Smooth muscle cell (in vitro differentiated cells): ENCODE measurements at regions not wholly inside any gene's neighbourhood (a gene's known extent, or its start where the extent isn't known, plus 50 kb on each side); places are given as distances from the start of the nearest gene placed in this dataset.

Source experiments
- DNase-seq: peaks from one replicate; lab custom pipeline; 2025; ENCODE audit not compliant: unreplicated experiment; lab: John Stamatoyannopoulos, UW
- H2AFZ ChIP-seq: fragments of 200-600 bp; sonication (generic); 2 replicates; pipeline ENCODE4 v1.6.0; 2016; ENCODE audit warnings: antibody characterized with exemption, low read depth, mild to moderate bottlenecking
- H3F3A ChIP-seq: fragments of 200-600 bp; sonication (generic); 2 replicates; pipeline ENCODE4 v1.6.0; 2017; ENCODE audit warnings: antibody characterized with exemption, low read depth
- H3K27ac ChIP-seq: fragments of 200-600 bp; sonication (generic); 2 replicates; pipeline ENCODE4 v1.5.1; 2016; ENCODE audit warnings: low read depth, mild to moderate bottlenecking
- H3K27me3 ChIP-seq: fragments of 200-600 bp; sonication (generic); 2 replicates; pipeline ENCODE4 v1.6.1; 2016; ENCODE audit warnings: low read depth, mild to moderate bottlenecking
- H3K36me3 ChIP-seq: fragments of 200-600 bp; sonication (generic); 2 replicates; pipeline ENCODE4 v1.5.1; 2016; ENCODE audit warnings: low read depth
- H3K4me1 ChIP-seq: fragments of 200-600 bp; sonication (generic); 2 replicates; pipeline ENCODE4 v1.5.1; 2016; ENCODE audit warnings: low read depth
- H3K4me2 ChIP-seq: fragments of 200-600 bp; sonication (generic); 2 replicates; pipeline ENCODE4 v1.6.0; 2016; ENCODE audit warnings: mild to moderate bottlenecking
- H3K4me3 ChIP-seq: fragments of 200-600 bp; sonication (generic); 2 replicates; pipeline ENCODE4 v1.5.1; 2016; ENCODE audit warnings: mild to moderate bottlenecking
- H3K79me2 ChIP-seq: fragments of 200-600 bp; sonication (generic); 2 replicates; pipeline ENCODE4 v1.6.0; 2016; ENCODE audit warnings: low read depth, mild to moderate bottlenecking
- H3K9ac ChIP-seq: fragments of 200-600 bp; sonication (generic); 2 replicates; pipeline ENCODE4 v1.6.0; 2016; ENCODE audit warnings: low read depth
- H3K9me3 ChIP-seq: fragments of 200-600 bp; sonication (generic); replicated peaks from 2 replicates; pipeline ENCODE4 v1.5.1; 2016; ENCODE audit warnings: low read depth
- H4K20me1 ChIP-seq: fragments of 200-600 bp; sonication (generic); 2 replicates; pipeline ENCODE4 v1.6.0; 2016; ENCODE audit warnings: low read depth
- WGBS: methylation state at CpG from one replicate; pipeline ENCODE4 v1.1.7; 2016; ENCODE audit warnings: low lambda C conversion rate; 5-methylcytosine and 5-hydroxymethylcytosine counted together
- TF ChIP-seq, protein P1 (sequence below): fragments of 200-600 bp; sonication (generic); IDR thresholded peaks from 2 replicates; pipeline ENCODE4 v1.5.1; 2017; ENCODE audit warnings: borderline replicate concordance, mild to moderate bottlenecking, antibody characterized with exemption; ENCODE audit not compliant: insufficient read depth, poor library complexity, severe bottlenecking

- no peak overlapping the region for H3K4me2 ChIP-seq
- no peak overlapping the region for H2AFZ ChIP-seq
- H3K27me3 ChIP-seq: no peaks in the 10 kb centered on the region
- no peak overlapping the region for H3K9ac ChIP-seq
- H3K27ac ChIP-seq: no peak overlapping the region
- peaks cover 5% of the 10 kb centered on the region for H3K9me3 ChIP-seq
- H3K4me1 ChIP-seq: no peaks in the 10 kb centered on the region
- no peak for DNase-seq
- no peak overlapping the region for H3K4me3 ChIP-seq
- H3F3A ChIP-seq: no peaks in the 10 kb centered on the region
- H3K79me2 ChIP-seq: no peaks in the 10 kb centered on the region
- H4K20me1 ChIP-seq: no peaks in the 10 kb centered on the region
- WGBS: 70% methylated on average over 5 of the region's 5 CpGs
- no peaks in the 10 kb centered on the region for H3K36me3 ChIP-seq
- TF ChIP-seq, protein P1, sequence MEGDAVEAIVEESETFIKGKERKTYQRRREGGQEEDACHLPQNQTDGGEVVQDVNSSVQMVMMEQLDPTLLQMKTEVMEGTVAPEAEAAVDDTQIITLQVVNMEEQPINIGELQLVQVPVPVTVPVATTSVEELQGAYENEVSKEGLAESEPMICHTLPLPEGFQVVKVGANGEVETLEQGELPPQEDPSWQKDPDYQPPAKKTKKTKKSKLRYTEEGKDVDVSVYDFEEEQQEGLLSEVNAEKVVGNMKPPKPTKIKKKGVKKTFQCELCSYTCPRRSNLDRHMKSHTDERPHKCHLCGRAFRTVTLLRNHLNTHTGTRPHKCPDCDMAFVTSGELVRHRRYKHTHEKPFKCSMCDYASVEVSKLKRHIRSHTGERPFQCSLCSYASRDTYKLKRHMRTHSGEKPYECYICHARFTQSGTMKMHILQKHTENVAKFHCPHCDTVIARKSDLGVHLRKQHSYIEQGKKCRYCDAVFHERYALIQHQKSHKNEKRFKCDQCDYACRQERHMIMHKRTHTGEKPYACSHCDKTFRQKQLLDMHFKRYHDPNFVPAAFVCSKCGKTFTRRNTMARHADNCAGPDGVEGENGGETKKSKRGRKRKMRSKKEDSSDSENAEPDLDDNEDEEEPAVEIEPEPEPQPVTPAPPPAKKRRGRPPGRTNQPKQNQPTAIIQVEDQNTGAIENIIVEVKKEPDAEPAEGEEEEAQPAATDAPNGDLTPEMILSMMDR: no peak
Measured at GRCh38 chr22:47340851-47341436, 578.5 kb downstream of the TBC1D22A start.

GRCh38 chr22:47337161-47337621, 574.7 kb downstream of the TBC1D22A start:
- H3F3A ChIP-seq: no peaks in the 10 kb centered on the region
- H4K20me1 ChIP-seq: no peaks in the 10 kb centered on the region
- no peaks in the 10 kb centered on the region for H3K36me3 ChIP-seq
- no peak for DNase-seq
- TF ChIP-seq, protein P1: no peak
- no peak overlapping the region for H3K27ac ChIP-seq
- H3K4me2 ChIP-seq: no peak overlapping the region
- 84% methylated on average over 8 of the region's 8 CpGs for WGBS
- H3K27me3 ChIP-seq: no peaks in the 10 kb centered on the region
- H3K9ac ChIP-seq: no peak overlapping the region
- peaks cover 5% of the 10 kb centered on the region for H3K9me3 ChIP-seq
- H2AFZ ChIP-seq: no peak overlapping the region
- H3K4me3 ChIP-seq: no peak overlapping the region
- H3K79me2 ChIP-seq: no peaks in the 10 kb centered on the region
- no peaks in the 10 kb centered on the region for H3K4me1 ChIP-seq

- Histone ChIP-seq H2AFZ (no peak overlapping the region), H3K4me1 (no peaks in the 10 kb centered on the region), H3K27me3 (no peaks in the 10 kb centered on the region), H3K9me3 (peaks cover 5% of the 10 kb centered on the region), H3K79me2 (no peaks in the 10 kb centered on the region), H4K20me1 (no peaks in the 10 kb centered on the region), H3K27ac (no peak overlapping the region), H3K36me3 (no peaks in the 10 kb centered on the region), H3K9ac (no peak overlapping the region), H3K4me2 (no peak overlapping the region), H3F3A (no peaks in the 10 kb centered on the region), H3K4me3 (no peak overlapping the region)
- TF ChIP-seq, protein P1: no peak
- no peak for DNase-seq
- 79% methylated on average over 3 of the region's 3 CpGs for WGBS
Measured at GRCh38 chr22:47335958-47336357, 573.5 kb downstream of the TBC1D22A start.

- Histone ChIP-seq H2AFZ (no peak overlapping the region), H3K4me3 (no peak overlapping the region), H4K20me1 (no peaks in the 10 kb centered on the region), H3K9me3 (peaks cover 4% of the 10 kb centered on the region), H3K4me2 (no peak overlapping the region), H3K27me3 (no peaks in the 10 kb centered on the region), H3K36me3 (no peaks in the 10 kb centered on the region), H3K4me1 (no peaks in the 10 kb centered on the region), H3F3A (no peaks in the 10 kb centered on the region), H3K27ac (no peak overlapping the region), H3K9ac (no peak overlapping the region), H3K79me2 (no peaks in the 10 kb centered on the region)
- WGBS: 60% methylated on average over 10 of the region's 10 CpGs
- TF ChIP-seq, protein P1: no peak
- DNase-seq: no peak
Measured at GRCh38 chr22:47335460-47335859, 573.0 kb downstream of the TBC1D22A start.
